ACHN (cell line): ENCODE measurements at regions not wholly inside any gene's neighbourhood (a gene's known extent, or its start where the extent isn't known, plus 50 kb on each side); places are given as distances from the start of the nearest gene placed in this dataset.
A peak's percentile ranks its signal among the peaks of the same experiment; 100 is the strongest.
"Not testable (repeated sequence)": the region's sequence is repeated elsewhere in the genome, so short reads cannot be mapped to it uniquely, and the experiment has no call there.

ENCODE experiments used
- DNase-seq: peaks from one replicate; pipeline ENCODE4 v3.0.0-alpha.2; 2015
- in situ Hi-C: cut with HindIII; loops from 2 replicates; pipeline ENCODE4 v1.10.0; 2017; ENCODE audit warnings: low sequenced_read_pairs, low pct_ligation_motif_present, low pct_unique_long_range_greater_than_20kb

DNA sequence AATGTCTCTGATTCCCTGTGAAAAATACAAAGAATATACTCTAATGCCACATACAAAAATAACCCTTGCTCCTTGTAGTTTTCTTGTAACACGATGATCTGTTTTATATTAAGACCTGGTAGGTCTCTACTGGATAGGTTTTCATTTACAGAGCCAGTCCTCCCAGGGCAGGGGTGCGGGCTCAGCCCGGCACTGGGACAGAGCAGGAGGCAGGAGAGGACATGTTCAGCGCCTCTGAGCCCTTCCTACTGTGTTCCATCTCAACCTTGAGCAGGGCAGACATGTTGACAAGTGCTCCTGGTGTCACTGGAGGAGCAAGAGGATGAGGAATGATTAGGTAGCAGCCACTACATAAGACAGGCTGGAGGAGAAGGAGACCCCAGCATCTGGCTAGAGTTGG lies 335.5 kb downstream of the INSIG2 start:
- no peak for DNase-seq
- in situ Hi-C loops, result no loop called here

GRCh38 chr2:118421648-118422047 lies 333.4 kb downstream of the INSIG2 start:
- DNase-seq, result no peak
- in situ Hi-C loops, result no loop called here

GRCh38 chr2:118417406-118418120 lies 329.3 kb downstream of the INSIG2 start:
- no peak for DNase-seq
- in situ Hi-C loops, result no loop called here

GRCh38 chr2:118415186-118415585 lies 326.9 kb downstream of the INSIG2 start:
- DNase-seq, in situ Hi-C loops: not testable (repeated sequence)

DNA sequence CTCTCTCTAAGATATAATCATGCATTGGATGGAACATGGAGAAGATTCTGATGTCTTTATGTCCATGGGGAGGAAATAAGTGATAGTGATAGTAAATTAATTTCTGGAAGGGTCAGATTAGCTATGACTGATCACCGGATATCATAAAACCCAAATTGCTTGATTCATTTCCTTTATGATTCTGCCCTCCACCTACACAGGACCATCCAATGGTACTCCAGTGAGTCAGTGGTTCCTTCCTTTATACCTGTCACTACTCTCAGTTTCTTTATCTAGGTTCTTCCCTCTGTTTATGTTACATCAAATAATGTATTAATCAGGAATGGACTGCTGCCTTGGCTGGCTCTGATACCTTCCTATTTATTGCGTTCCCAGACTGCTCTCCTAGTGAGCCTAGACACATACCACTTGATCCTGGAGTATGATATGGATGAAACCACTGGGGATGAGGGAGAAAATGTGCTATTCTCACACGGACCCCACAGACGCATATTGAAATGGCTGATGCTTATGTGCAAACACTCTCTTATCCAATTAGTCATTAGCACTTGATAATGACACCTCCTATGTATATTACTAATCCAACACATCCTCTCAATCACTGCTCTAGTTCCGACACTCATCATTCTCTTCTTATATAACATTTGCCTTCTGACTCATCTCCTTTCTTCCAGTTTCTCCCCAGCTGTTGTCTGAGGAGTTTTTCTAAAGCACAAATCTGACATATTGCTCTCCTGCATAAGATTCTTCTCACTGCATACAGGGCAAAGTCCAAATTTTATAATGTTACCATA lies 315.6 kb downstream of the INSIG2 start:
- DNase-seq, result no peak
- in situ Hi-C loops, result no loop called here

- DNase-seq, result peak; percentile 62
- in situ Hi-C loops, result no loop called here
Measured at GRCh38 chr2:118388771-118389170, 300.5 kb downstream of the INSIG2 start.

DNA sequence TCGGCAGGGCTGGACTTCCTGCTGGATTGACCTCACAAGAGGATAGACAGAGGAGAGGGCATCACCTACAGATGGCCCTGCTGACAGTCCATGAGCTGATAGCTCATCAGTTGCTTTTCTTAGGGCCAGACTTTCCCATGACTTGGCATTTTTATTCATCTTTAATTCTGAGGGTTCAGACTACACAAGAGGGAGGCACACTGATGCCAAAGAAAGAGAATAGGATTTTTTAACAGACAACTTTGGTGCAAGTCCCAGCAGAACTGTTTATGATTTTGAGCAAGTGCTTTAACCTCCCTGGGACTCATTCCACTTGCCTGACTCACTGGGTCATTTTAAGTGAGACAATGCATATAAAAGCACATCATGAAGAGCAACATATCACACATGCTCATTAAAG lies 299.2 kb downstream of the INSIG2 start:
- in situ Hi-C loops, result no loop called here
- DNase-seq, result peak; percentile 30

- in situ Hi-C loops, result no loop called here
- DNase-seq, result peak; percentile 65
Measured at GRCh38 chr2:118386641-118387302, 298.5 kb downstream of the INSIG2 start.

DNA sequence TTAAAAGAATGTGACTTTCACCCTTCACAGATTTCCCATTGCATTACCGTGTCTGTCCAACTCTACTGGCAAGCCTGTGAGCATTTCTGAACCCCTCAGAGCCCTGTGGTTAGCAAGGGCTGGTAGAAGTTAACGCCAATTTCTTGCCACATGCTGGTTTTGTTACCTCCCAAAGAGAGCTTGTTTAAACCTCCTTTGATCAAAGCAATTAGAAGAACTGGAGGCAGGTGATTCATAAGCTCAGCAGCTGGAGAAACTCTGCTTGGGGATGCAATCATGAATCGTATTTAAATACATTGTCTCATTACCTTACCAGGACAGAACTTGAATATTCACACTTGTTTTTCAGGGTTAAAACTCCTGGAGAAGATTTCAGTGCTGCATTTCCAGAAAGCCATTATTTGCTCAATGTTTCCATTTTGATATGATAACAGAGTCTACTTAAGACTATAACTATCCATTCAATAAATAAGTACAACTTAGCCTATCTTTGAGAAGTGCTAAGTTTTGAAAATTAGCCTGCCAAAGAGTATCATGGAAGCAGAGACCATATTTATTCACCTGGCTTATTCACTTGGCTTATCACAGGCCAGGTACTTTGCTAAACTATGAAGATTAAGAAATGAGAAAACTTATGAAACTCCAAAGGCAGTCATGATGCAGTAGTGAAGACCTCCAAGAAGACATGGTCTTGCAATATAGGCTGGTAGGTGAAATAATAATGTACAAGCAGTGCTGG lies 292.8 kb downstream of the INSIG2 start:
- in situ Hi-C loops, result no loop called here
- DNase-seq, result no peak

GRCh38 chr2:118375907-118376485 lies 287.7 kb downstream of the INSIG2 start:
- in situ Hi-C loops, result no loop called here
- no peak for DNase-seq

- no peak for DNase-seq
- in situ Hi-C loops, result no loop called here
Measured at GRCh38 chr2:118374974-118375755, 286.9 kb downstream of the INSIG2 start.

DNA sequence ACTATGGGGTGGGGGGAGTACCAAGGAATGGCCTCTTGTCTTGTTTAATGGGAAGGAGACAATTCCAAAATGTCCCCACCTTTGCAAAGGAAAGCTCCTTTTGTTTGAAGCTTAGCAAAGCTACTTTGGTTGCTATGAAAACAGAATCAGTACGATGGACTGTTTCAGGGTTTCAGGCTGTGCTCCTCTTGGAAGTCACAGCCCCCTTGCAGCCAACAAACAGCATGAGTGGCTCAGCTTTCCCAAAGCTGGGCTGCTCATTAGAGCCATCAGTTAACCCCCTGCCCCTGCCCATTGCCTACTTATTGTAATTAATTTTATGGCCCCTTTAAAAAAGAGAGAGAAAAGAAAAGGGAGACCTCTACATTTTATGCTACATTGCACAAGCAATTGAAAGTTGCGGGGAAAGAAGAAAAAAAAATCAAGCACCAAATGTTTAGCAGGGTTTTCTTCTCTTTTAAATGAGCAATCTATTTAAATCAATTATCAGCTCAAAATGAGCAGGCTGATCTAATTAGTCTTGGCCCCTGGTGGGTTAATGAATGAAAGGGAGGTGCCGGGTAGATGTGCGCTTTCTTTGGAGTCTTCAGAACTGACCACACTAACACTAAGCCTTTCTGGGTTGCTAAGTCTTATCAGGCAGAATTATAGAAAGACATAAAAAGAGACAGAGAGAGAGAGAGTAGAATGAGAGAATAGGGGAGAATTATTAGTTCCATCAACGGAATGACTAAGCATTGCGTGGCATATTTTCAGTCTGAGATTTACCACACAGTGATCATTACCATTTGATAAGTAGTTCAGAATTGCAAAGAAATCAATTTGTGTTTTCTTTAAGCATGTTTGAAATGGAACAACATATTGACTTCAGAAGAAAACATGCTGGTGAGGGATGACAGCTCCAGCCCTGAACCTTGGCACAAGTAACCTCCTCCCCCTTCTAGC lies 284.9 kb downstream of the INSIG2 start:
- in situ Hi-C loops, result no loop called here
- no peak for DNase-seq

DNA sequence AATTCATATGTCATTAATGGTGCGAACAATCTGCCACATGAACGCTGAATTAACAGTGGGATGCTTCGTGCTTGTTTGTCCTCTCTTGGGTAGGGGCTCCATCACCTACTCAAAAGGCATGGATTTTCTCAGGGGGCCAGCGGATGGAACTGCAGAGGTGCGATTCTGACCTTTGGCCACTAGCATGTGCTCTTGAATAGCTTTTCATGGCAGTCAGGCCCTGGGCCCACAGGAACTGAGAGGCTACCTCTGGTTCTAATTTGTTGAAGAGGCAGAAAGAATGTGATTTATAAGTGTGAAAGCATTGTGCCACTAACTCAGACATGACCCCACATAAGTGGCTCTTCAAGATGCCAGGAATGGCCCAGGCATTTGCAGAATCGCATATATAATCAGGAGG lies 283.2 kb downstream of the INSIG2 start:
- in situ Hi-C loops, result no loop called here
- DNase-seq, result peak; percentile 61

DNA sequence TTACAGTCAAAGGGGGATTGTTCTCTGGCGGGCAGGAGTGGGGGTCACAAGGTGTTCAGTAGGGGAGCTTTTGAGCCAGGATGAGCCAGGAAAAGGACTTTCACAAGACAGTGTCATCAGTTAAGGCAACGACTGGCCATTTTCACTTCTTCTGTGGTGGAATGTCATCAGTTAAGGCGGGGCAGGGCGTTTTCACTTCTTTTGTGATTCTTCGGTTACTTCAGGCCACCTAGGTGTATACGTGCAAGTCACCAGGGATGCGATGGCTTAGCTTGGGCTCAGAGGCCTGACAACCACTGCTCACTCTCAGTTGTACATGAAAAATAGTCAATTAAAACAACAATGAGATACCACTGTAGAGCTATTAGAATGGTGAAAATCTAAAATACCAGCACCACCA lies 281.2 kb downstream of the INSIG2 start:
- in situ Hi-C loops, DNase-seq: not testable (repeated sequence)

DNA sequence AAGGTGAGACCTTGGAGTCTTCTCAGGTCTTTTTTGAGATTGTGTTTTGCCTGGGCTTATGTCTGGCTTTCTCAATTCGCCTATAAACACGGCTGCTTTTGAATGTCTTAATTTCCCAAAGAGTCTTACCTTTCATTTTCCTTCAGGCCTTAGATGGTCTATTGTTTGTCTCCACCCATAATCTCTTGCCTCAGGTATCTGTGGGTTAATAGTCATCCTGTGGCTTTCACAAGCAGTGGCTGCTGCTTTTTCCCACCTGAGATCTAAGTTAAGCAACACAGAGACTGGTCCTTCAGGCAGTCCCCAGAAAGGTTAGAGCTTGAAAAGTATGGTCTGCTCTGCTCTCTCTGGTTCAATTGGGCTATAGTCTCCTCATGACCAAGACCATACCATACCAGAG lies 275.3 kb downstream of the INSIG2 start:
- in situ Hi-C loops, result no loop called here
- no peak for DNase-seq

DNA sequence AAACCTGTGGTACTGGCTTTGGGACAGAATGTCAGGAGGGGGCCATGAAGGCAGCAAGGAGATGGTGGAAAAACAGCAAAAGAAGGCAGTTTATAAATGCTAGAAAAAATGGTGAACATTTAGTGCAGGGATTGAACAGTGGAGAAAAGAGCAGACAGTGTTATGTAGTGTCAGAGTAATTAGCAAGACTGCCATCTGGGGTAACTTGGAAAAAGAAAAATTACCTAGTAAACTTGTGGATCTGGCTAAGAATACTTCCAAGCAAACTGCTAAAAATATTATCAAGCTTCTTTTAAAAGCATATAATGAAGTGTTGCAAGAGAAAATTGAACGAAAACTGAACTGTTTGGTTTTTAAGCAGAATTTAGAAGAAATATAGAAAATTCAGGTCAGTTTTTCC lies 267.8 kb downstream of the INSIG2 start:
- in situ Hi-C loops, result no loop called here
- no peak for DNase-seq

DNA sequence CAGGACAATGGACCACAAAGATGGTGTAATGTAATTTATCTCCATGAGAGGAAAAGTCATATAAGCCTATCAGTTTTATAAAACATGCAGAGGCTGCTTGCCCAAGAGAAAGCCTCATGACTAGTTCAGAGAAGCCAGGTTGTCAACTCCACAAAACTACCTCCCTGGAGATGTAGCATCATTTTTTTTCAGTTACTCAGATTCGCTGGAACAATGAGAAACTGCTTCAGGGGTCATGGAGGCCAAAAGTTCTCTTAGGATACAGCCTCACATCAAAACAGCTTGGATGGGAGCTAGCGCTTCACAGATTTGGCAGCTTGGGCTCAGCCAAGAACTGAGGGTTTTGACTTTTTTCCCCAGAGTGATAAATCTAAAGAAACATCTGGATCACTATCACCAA lies 263.5 kb downstream of the INSIG2 start:
- no peak for DNase-seq
- in situ Hi-C loops, result no loop called here
